OCI-LY1 (cell line): ENCODE measurements at regions not wholly inside any gene's neighbourhood (a gene's known extent, or its start where the extent isn't known, plus 50 kb on each side); places are given as distances from the start of the nearest gene placed in this dataset.

ENCODE experiments used
- H2AFZ ChIP-seq: fragments of 200-600 bp; sonication (generic), shearing (Covaris generic); 2 replicates; pipeline ENCODE4 v1.6.0; 2014; ENCODE audit warnings: antibody characterized with exemption, mild to moderate bottlenecking, low read length
- H3F3A ChIP-seq: fragments of 200-600 bp; sonication (generic), shearing (Covaris generic); 2 replicates; pipeline ENCODE4 v1.6.0; 2014; ENCODE audit warnings: mild to moderate bottlenecking, antibody characterized with exemption, low read length, moderate library complexity; ENCODE audit not compliant: insufficient read depth
- H3K27ac ChIP-seq: fragments of 200-600 bp; sonication (generic); 2 replicates; pipeline ENCODE4 v1.5.1; 2014; ENCODE audit warnings: low read length, mixed run types, mild to moderate bottlenecking, low read depth; ENCODE audit not compliant: poor library complexity, severe bottlenecking
- H3K27me3 ChIP-seq: fragments of 200-600 bp; sonication (generic); 2 replicates; pipeline ENCODE4 v1.6.0; 2014; ENCODE audit warnings: antibody characterized with exemption, mild to moderate bottlenecking, low read length, moderate library complexity; ENCODE audit not compliant: insufficient read depth
- H3K36me3 ChIP-seq: fragments of 200-600 bp; sonication (generic); 2 replicates; pipeline ENCODE4 v1.6.1; 2014; ENCODE audit warnings: mild to moderate bottlenecking, antibody characterized with exemption, low read length, moderate library complexity, mixed read lengths; ENCODE audit not compliant: insufficient read depth
- H3K4me1 ChIP-seq: fragments of 200-600 bp; sonication (generic); 2 replicates; pipeline ENCODE4 v1.5.1; 2014; ENCODE audit warnings: mild to moderate bottlenecking, low read length, moderate library complexity; ENCODE audit not compliant: insufficient read depth, severe bottlenecking
- H3K4me2 ChIP-seq: fragments of 200-600 bp; sonication (generic), shearing (Covaris generic); 2 replicates; pipeline ENCODE4 v1.6.1; 2014; ENCODE audit warnings: low read length
- H3K4me3 ChIP-seq: fragments of 200-600 bp; sonication (generic); 2 replicates; pipeline ENCODE4 v1.5.1; 2014; ENCODE audit warnings: low read length, low read depth, mild to moderate bottlenecking, mixed read lengths; ENCODE audit not compliant: poor library complexity, severe bottlenecking
- H3K79me2 ChIP-seq: fragments of 200-600 bp; shearing (Covaris generic); 2 replicates; pipeline ENCODE4 v1.6.1; 2016; ENCODE audit warnings: mixed run types, low read length, mixed read lengths; ENCODE audit not compliant: insufficient read depth
- H3K9ac ChIP-seq: fragments of 200-600 bp; sonication (generic), shearing (Covaris generic); 2 replicates; pipeline ENCODE4 v1.6.1; 2014; ENCODE audit warnings: mild to moderate bottlenecking, low read length, mixed read lengths
- H3K9me2 ChIP-seq: fragments of 200-600 bp; sonication (generic), shearing (Covaris generic); 2 replicates; pipeline ENCODE4 v1.6.1; 2014; ENCODE audit warnings: low read depth, mild to moderate bottlenecking, low read length, mixed read lengths
- H3K9me3 ChIP-seq: fragments of 200-600 bp; shearing (Covaris generic); 2 replicates; pipeline ENCODE4 v1.6.1; 2014; ENCODE audit warnings: low read length, mixed read lengths
- H4K20me1 ChIP-seq: fragments of 200-600 bp; sonication (generic), shearing (Covaris generic); 2 replicates; pipeline ENCODE4 v1.6.0; 2016; ENCODE audit warnings: mild to moderate bottlenecking, low read length; ENCODE audit not compliant: insufficient read depth
- CTCF ChIP-seq: fragments of 200-600 bp; sonication (generic), shearing (Covaris generic); IDR thresholded peaks from 2 replicates; pipeline ENCODE4 v1.5.1; 2017; ENCODE audit warnings: mild to moderate bottlenecking, antibody characterized with exemption, low read length, moderate library complexity, mixed read lengths
- EZH2 ChIP-seq: fragments of 200-600 bp; sonication (generic), shearing (Covaris generic); IDR thresholded peaks from 2 replicates; pipeline ENCODE4 v1.8.0; 2017; ENCODE audit warnings: borderline replicate concordance, mixed run types, mild to moderate bottlenecking, antibody characterized with exemption, low read length, moderate library complexity, mixed read lengths

- Histone ChIP-seq H3K36me3 (no peaks in the 10 kb centered on the region), H3K9ac (no peak overlapping the region), H3K4me3 (no peak overlapping the region), H3K27me3 (no peaks in the 10 kb centered on the region), H3K27ac (no peak overlapping the region), H3K4me1 (no peaks in the 10 kb centered on the region), H2AFZ (no peak overlapping the region), H3K9me2 (no peaks in the 10 kb centered on the region), H3K79me2 (no peaks in the 10 kb centered on the region), H4K20me1 (no peaks in the 10 kb centered on the region), H3K9me3 (no peaks in the 10 kb centered on the region), H3K4me2 (no peak overlapping the region), H3F3A (no peaks in the 10 kb centered on the region)
- no peak for TF ChIP-seq CTCF
- TF ChIP-seq EZH2 = no peak
Observed at GRCh38 chr5:26761446-26761845, 276.9 kb downstream of the CDH9 start.

GRCh38 chr5:26761045-26761444 lies 277.3 kb downstream of the CDH9 start:
- Histone ChIP-seq H4K20me1 (no peaks in the 10 kb centered on the region), H3K4me3 (no peak overlapping the region), H3K36me3 (no peaks in the 10 kb centered on the region), H3K27ac (no peak overlapping the region), H3K9me2 (no peaks in the 10 kb centered on the region), H2AFZ (no peak overlapping the region), H3K4me2 (no peak overlapping the region), H3K9ac (no peak overlapping the region), H3F3A (no peaks in the 10 kb centered on the region), H3K9me3 (no peaks in the 10 kb centered on the region), H3K4me1 (no peaks in the 10 kb centered on the region), H3K27me3 (no peaks in the 10 kb centered on the region), H3K79me2 (no peaks in the 10 kb centered on the region)
- TF ChIP-seq CTCF (no peak), EZH2 (no peak)

- Histone ChIP-seq H3K9ac (no peak overlapping the region), H3K4me2 (no peak overlapping the region), H4K20me1 (no peaks in the 10 kb centered on the region), H3K27me3 (no peaks in the 10 kb centered on the region), H3K9me3 (no peaks in the 10 kb centered on the region), H3K27ac (no peak overlapping the region), H3K36me3 (no peaks in the 10 kb centered on the region), H3K9me2 (no peaks in the 10 kb centered on the region), H3K4me3 (no peak overlapping the region), H3F3A (no peaks in the 10 kb centered on the region), H3K4me1 (no peaks in the 10 kb centered on the region), H3K79me2 (no peaks in the 10 kb centered on the region), H2AFZ (no peak overlapping the region)
- TF ChIP-seq CTCF = no peak
- TF ChIP-seq EZH2 = no peak
Observed at GRCh38 chr5:26757941-26758340, 280.4 kb downstream of the CDH9 start.
